Chondrocyte (in vitro differentiated cells): ENCODE measurements at regions not wholly inside any gene's neighbourhood (a gene's known extent, or its start where the extent isn't known, plus 50 kb on each side); places are given as distances from the start of the nearest gene placed in this dataset.

Experiments used
- DNase-seq: peaks from one replicate; pipeline ENCODE4 v3.0.0; 2021; ENCODE audit warnings: mixed read lengths, low spot score
- H3K27ac Mint-ChIP-seq: one replicate; pipeline ENCODE4 v1.8.0; 2021; ENCODE audit warnings: mild to moderate bottlenecking, moderate library complexity, mixed read lengths; ENCODE audit not compliant: unreplicated experiment
- H3K27me3 Mint-ChIP-seq: 2 replicates; pipeline ENCODE4 v1.8.0; 2021; ENCODE audit warnings: low read depth, mixed read lengths
- H3K36me3 Mint-ChIP-seq: 2 replicates; pipeline ENCODE4 v1.8.0; 2021; ENCODE audit warnings: low read depth, mixed read lengths
- H3K4me1 Mint-ChIP-seq: 2 replicates; pipeline ENCODE4 v1.8.0; 2021; ENCODE audit warnings: low read depth, mild to moderate bottlenecking, mixed read lengths
- H3K4me3 Mint-ChIP-seq: one replicate; pipeline ENCODE4 v1.8.0; 2021; ENCODE audit warnings: mild to moderate bottlenecking, moderate library complexity, mixed read lengths; ENCODE audit not compliant: unreplicated experiment
- H3K9me3 Mint-ChIP-seq: 2 replicates; pipeline ENCODE4 v1.8.0; 2021; ENCODE audit warnings: low read depth, mixed read lengths
- CTCF ChIP-seq: fragments of 200-600 bp; sonication (generic); IDR thresholded peaks from 2 replicates; pipeline ENCODE4 v1.5.0; 2021; ENCODE audit warnings: antibody characterized with exemption, mild to moderate bottlenecking, moderate library complexity

GRCh38 chr2:220930271-220931076 is 641.6 kb downstream of the EPHA4 start:
- Mint-ChIP-seq H3K4me3 (no peak overlapping the region), H3K9me3 (peaks cover 10% of the 10 kb centered on the region), H3K27me3 (no peaks in the 10 kb centered on the region), H3K36me3 (peaks cover under 1% of the 10 kb centered on the region), H3K4me1 (peaks cover 3% of the 10 kb centered on the region), H3K27ac (no peak overlapping the region)
- no peak for DNase-seq
- TF ChIP-seq CTCF: no peak

- Mint-ChIP-seq H3K4me3 (no peak overlapping the region), H3K36me3 (no peaks in the 10 kb centered on the region), H3K9me3 (peaks cover 8% of the 10 kb centered on the region), H3K27ac (no peak overlapping the region), H3K27me3 (no peaks in the 10 kb centered on the region), H3K4me1 (peaks cover 3% of the 10 kb centered on the region)
- DNase-seq: no peak
- no peak for TF ChIP-seq CTCF
Observed at GRCh38 chr2:220931491-220931890, 640.6 kb downstream of the EPHA4 start.

GRCh38 chr2:220932041-220932440 is 640.1 kb downstream of the EPHA4 start:
- Mint-ChIP-seq H3K4me3 (no peak overlapping the region), H3K4me1 (peaks cover 4% of the 10 kb centered on the region), H3K36me3 (no peaks in the 10 kb centered on the region), H3K27me3 (no peaks in the 10 kb centered on the region), H3K27ac (no peak overlapping the region), H3K9me3 (peaks cover 3% of the 10 kb centered on the region)
- TF ChIP-seq CTCF: no peak
- no peak for DNase-seq

GRCh38 chr2:220935789-220936321 is 636.2 kb downstream of the EPHA4 start:
- Mint-ChIP-seq H3K36me3 (no peaks in the 10 kb centered on the region), H3K27me3 (no peaks in the 10 kb centered on the region), H3K9me3 (no peaks in the 10 kb centered on the region), H3K4me1 (peaks cover 4% of the 10 kb centered on the region), H3K4me3 (no peak overlapping the region), H3K27ac (no peak overlapping the region)
- no peak for DNase-seq
- TF ChIP-seq CTCF: no peak

GRCh38 chr2:220936641-220937197 is 635.4 kb downstream of the EPHA4 start:
- H3K27me3 Mint-ChIP-seq: no peaks in the 10 kb centered on the region
- no peaks in the 10 kb centered on the region for H3K36me3 Mint-ChIP-seq
- H3K27ac Mint-ChIP-seq: no peak overlapping the region
- peaks cover 4% of the 10 kb centered on the region for H3K4me1 Mint-ChIP-seq
- no peak for DNase-seq
- no peak for TF ChIP-seq CTCF
- no peaks in the 10 kb centered on the region for H3K9me3 Mint-ChIP-seq
- H3K4me3 Mint-ChIP-seq: no peak overlapping the region
